GM23338 (cell line): ENCODE measurements at regions not wholly inside any gene's neighbourhood (a gene's known extent, or its start where the extent isn't known, plus 50 kb on each side); places are given as distances from the start of the nearest gene placed in this dataset.

ENCODE experiments used
- ATAC-seq: fragments of 200-7000 bp; cut with Tn5 transposase; 3 replicates; pipeline ENCODE4 v1.9.1; 2020
- DNase-seq: peaks from one replicate; pipeline ENCODE4 v3.0.0-alpha.2; 2015; ENCODE audit warnings: low spot score
- H2AFZ ChIP-seq: fragments of 200-600 bp; sonication (generic); 2 replicates; pipeline ENCODE4 v1.8.0; 2016; ENCODE audit warnings: antibody characterized with exemption, mild to moderate bottlenecking, moderate library complexity
- H3F3A ChIP-seq: fragments of 200-600 bp; sonication (generic); replicated peaks from 2 replicates; pipeline ENCODE4 v1.8.0; 2017; ENCODE audit warnings: antibody characterized with exemption, mixed run types, low read depth
- H3K27ac ChIP-seq: fragments of 200-600 bp; sonication (generic); 2 replicates; pipeline ENCODE4 v1.6.1; 2016; ENCODE audit warnings: low read depth
- H3K27me3 ChIP-seq: fragments of 200-600 bp; sonication (generic); 2 replicates; pipeline ENCODE4 v1.8.0; 2016; ENCODE audit warnings: mild to moderate bottlenecking, mixed run types, moderate library complexity; ENCODE audit not compliant: insufficient read depth
- H3K36me3 ChIP-seq: fragments of 200-600 bp; sonication (generic); 2 replicates; pipeline ENCODE4 v1.8.0; 2016; ENCODE audit warnings: mild to moderate bottlenecking; ENCODE audit not compliant: insufficient read depth
- H3K4me1 ChIP-seq: fragments of 200-600 bp; sonication (generic); 2 replicates; pipeline ENCODE4 v1.8.0; 2016; ENCODE audit warnings: mild to moderate bottlenecking, moderate library complexity; ENCODE audit not compliant: insufficient read depth
- H3K4me2 ChIP-seq: fragments of 200-600 bp; sonication (generic); 2 replicates; pipeline ENCODE4 v1.7.1; 2017; ENCODE audit warnings: mixed run types
- H3K4me3 ChIP-seq: fragments of 200-600 bp; sonication (generic); 2 replicates; pipeline ENCODE4 v1.6.1; 2016; ENCODE audit warnings: mixed run types
- H3K79me2 ChIP-seq: fragments of 200-600 bp; sonication (generic); replicated peaks from 2 replicates; pipeline ENCODE4 v1.8.0; 2017; ENCODE audit warnings: mild to moderate bottlenecking; ENCODE audit not compliant: insufficient read depth
- H3K9me2 ChIP-seq: fragments of 200-600 bp; sonication (generic); 2 replicates; pipeline ENCODE4 v1.8.0; 2017; ENCODE audit not compliant: insufficient read depth
- H4K20me1 ChIP-seq: fragments of 200-600 bp; sonication (generic); replicated peaks from 2 replicates; pipeline ENCODE4 v1.8.0; 2017; ENCODE audit warnings: mild to moderate bottlenecking; ENCODE audit not compliant: insufficient read depth
- H3K27ac Mint-ChIP-seq: 2 replicates; pipeline ENCODE4 v1.8.0; 2020; ENCODE audit warnings: inconsistent platforms, mild to moderate bottlenecking, moderate library complexity, mixed read lengths
- H3K27me3 Mint-ChIP-seq: 3 replicates; pipeline ENCODE4 v1.8.0; 2022; ENCODE audit warnings: low read depth, mild to moderate bottlenecking, moderate library complexity, mixed read lengths, inconsistent platforms; ENCODE audit not compliant: insufficient read depth, poor library complexity
- H3K36me3 Mint-ChIP-seq: 3 replicates; pipeline ENCODE4 v1.8.0; 2021; ENCODE audit warnings: low read depth, mild to moderate bottlenecking, inconsistent platforms, moderate library complexity, mixed read lengths
- H3K4me1 Mint-ChIP-seq: 3 replicates; pipeline ENCODE4 v1.8.0; 2020; ENCODE audit warnings: mild to moderate bottlenecking, inconsistent platforms, mixed read lengths
- H3K4me3 Mint-ChIP-seq: 3 replicates; pipeline ENCODE4 v1.8.0; 2021; ENCODE audit warnings: moderate library complexity, mild to moderate bottlenecking, inconsistent platforms, mixed read lengths
- H3K9me3 Mint-ChIP-seq: 3 replicates; pipeline ENCODE4 v1.8.0; 2020; ENCODE audit warnings: moderate library complexity, mild to moderate bottlenecking, inconsistent platforms, mixed read lengths
- CREB1 ChIP-seq: fragments of 250-450 bp; sonication (Bioruptor Pico); IDR thresholded peaks from 2 replicates; pipeline ENCODE4 v1.5.0; 2020; ENCODE audit warnings: low read depth, mild to moderate bottlenecking, moderate library complexity
- EZH2 ChIP-seq: fragments of 200-600 bp; sonication (generic); IDR thresholded peaks from one replicate; pipeline ENCODE4 v1.8.0; 2017; ENCODE audit warnings: antibody characterized with exemption, mild to moderate bottlenecking, low read depth; ENCODE audit not compliant: unreplicated experiment
- EZH2phosphoT487 ChIP-seq: fragments of 200-600 bp; sonication (generic); IDR thresholded peaks from one replicate; pipeline ENCODE4 v1.8.1; 2018; ENCODE audit warnings: antibody characterized with exemption; ENCODE audit not compliant: unreplicated experiment
- JUNB ChIP-seq: IDR thresholded peaks from one replicate; pipeline ENCODE4 v1.6.1; 2016; ENCODE audit warnings: antibody characterized with exemption; ENCODE audit not compliant: unreplicated experiment
- NANOG ChIP-seq: IDR thresholded peaks from 2 replicates; pipeline ENCODE4 v1.6.1; 2016; ENCODE audit warnings: antibody characterized with exemption, borderline replicate concordance
- REST ChIP-seq: IDR thresholded peaks from one replicate; pipeline ENCODE4 v1.6.1; 2018; ENCODE audit warnings: antibody characterized with exemption; ENCODE audit not compliant: unreplicated experiment
- STAT1 ChIP-seq: IDR thresholded peaks from one replicate; pipeline ENCODE4 v1.6.1; 2016; ENCODE audit warnings: antibody characterized with exemption; ENCODE audit not compliant: unreplicated experiment
- ZNF114 ChIP-seq: fragments of 250-450 bp; sonication (Bioruptor Pico); IDR thresholded peaks from 2 replicates; pipeline ENCODE4 v1.5.0; 2020; ENCODE audit warnings: mild to moderate bottlenecking, moderate library complexity
- ZNF462 ChIP-seq: fragments of 250-450 bp; sonication (Bioruptor Pico); IDR thresholded peaks from 2 replicates; pipeline ENCODE4 v1.5.0; 2020; ENCODE audit warnings: mild to moderate bottlenecking, moderate library complexity

GRCh38 chr1:114340892-114341291 is 170.1 kb downstream of the TRIM33 start:
- H4K20me1 ChIP-seq: no peaks in the 10 kb centered on the region
- H3K36me3 Mint-ChIP-seq: no peaks in the 10 kb centered on the region
- no peak overlapping the region for H3K4me2 ChIP-seq
- H3K4me3 Mint-ChIP-seq: no peak overlapping the region
- ATAC-seq: no peak
- peaks cover 15% of the 10 kb centered on the region for H3K9me2 ChIP-seq
- no peak overlapping the region for H3K27ac Mint-ChIP-seq
- DNase-seq: no peak
- H2AFZ ChIP-seq: no peak overlapping the region
- H3K4me1 ChIP-seq: peaks cover 10% of the 10 kb centered on the region
- H3K79me2 ChIP-seq: no peaks in the 10 kb centered on the region
- TF ChIP-seq ZNF114 (CRISPR knock-in tag) (no peak), EZH2 (no peak)
- no peak overlapping the region for H3K27ac ChIP-seq
- no peaks in the 10 kb centered on the region for H3K9me3 Mint-ChIP-seq
- H3F3A ChIP-seq: peaks cover 4% of the 10 kb centered on the region; the same call in 1 of the 2 replicates
- peaks cover 9% of the 10 kb centered on the region for H3K27me3 Mint-ChIP-seq
- H3K36me3 ChIP-seq: no peaks in the 10 kb centered on the region; the same call in 1 of the 2 replicates
- no peak overlapping the region for H3K4me3 ChIP-seq
- H3K27me3 ChIP-seq: peaks cover 5% of the 10 kb centered on the region; the same call in 1 of the 2 replicates
- peaks cover 5% of the 10 kb centered on the region for H3K4me1 Mint-ChIP-seq

GRCh38 chr1:114339379-114339778 is 171.6 kb downstream of the TRIM33 start:
- Mint-ChIP-seq H3K4me1 (no peaks in the 10 kb centered on the region; the same call in 2 of the 3 replicates), H3K36me3 (no peaks in the 10 kb centered on the region), H3K27ac (no peak overlapping the region), H3K27me3 (peaks cover 6% of the 10 kb centered on the region), H3K9me3 (no peaks in the 10 kb centered on the region), H3K4me3 (no peak overlapping the region)
- no peaks in the 10 kb centered on the region for H3K27me3 ChIP-seq
- no peak for ATAC-seq
- no peaks in the 10 kb centered on the region for H3K4me1 ChIP-seq
- H3K27ac ChIP-seq: no peak overlapping the region
- H3F3A ChIP-seq: no peaks in the 10 kb centered on the region
- H3K36me3 ChIP-seq: no peaks in the 10 kb centered on the region; the same call in 1 of the 2 replicates
- H2AFZ ChIP-seq: peak overlapping the region; percentile 28; the same call in 1 of the 2 replicates
- H3K4me2 ChIP-seq: no peak overlapping the region
- peaks cover 20% of the 10 kb centered on the region for H3K9me2 ChIP-seq
- no peak for DNase-seq
- H4K20me1 ChIP-seq: no peaks in the 10 kb centered on the region
- TF ChIP-seq ZNF114 (CRISPR knock-in tag): no peak
- no peak for TF ChIP-seq NANOG
- no peak for TF ChIP-seq ZNF462
- no peak for TF ChIP-seq EZH2
- no peak for TF ChIP-seq EZH2phosphoT487
- TF ChIP-seq STAT1: no peak
- TF ChIP-seq CREB1: no peak
- TF ChIP-seq REST: no peak
- TF ChIP-seq JUNB: no peak
- no peaks in the 10 kb centered on the region for H3K79me2 ChIP-seq
- H3K4me3 ChIP-seq: no peak overlapping the region
